Ovary (tissue), 3 donors: ENCODE measurements at regions not wholly inside any gene's neighbourhood (a gene's known extent, or its start where the extent isn't known, plus 50 kb on each side); places are given as distances from the start of the nearest gene placed in this dataset.

ENCODE experiments used
- CTCF ChIP-seq, 3 donors: fragments of 450-650 bp in 2 of 3; fragments of 200-600 bp in 1 of 3; IDR thresholded peaks; one replicate each; pipeline versions ENCODE4 v1.5.1 to v1.8.0; 2016 to 2022; ENCODE audit warnings: antibody characterized with exemption in 3 of 3, mild to moderate bottlenecking in 1 of 3
- POLR2A ChIP-seq: fragments of 450-650 bp; IDR thresholded peaks from one replicate; pipeline ENCODE4 v1.6.1; 2017; ENCODE audit warnings: antibody characterized with exemption, mild to moderate bottlenecking, moderate library complexity
- donor health status: DM: no; HTN: no; CAD: no.

DNA sequence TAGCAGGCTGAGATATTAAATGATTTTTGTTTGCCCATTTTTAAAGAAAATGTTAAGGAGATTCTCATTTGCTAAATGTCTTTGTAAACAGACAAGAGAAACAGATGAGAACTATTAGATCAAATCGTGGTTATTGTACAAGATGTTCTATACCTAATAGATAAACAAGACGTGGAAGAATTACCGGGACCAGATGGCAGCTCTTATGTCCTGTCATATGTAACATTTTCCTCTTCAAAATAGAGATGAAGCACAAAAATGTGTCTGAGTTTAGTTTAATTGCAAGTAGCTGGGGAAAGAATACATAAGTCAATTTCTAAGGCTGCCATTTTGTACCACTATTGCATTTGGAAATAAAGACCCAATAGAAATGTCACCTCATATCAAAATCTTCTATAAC lies 553.7 kb downstream of the TUSC7 start:
- TF ChIP-seq POLR2A (no peak), CTCF (IDR thresholded peaks at IDR 0.05) (no peak)
